A549 (cell line): ENCODE measurements at regions not wholly inside any gene's neighbourhood (a gene's known extent, or its start where the extent isn't known, plus 50 kb on each side); places are given as distances from the start of the nearest gene placed in this dataset.

Experiments
- CTCF ChIP-seq: fragments of >200 bp; sonication (Bioruptor Twin); formaldehyde crosslinking; IDR thresholded peaks from 3 replicates; pipeline ENCODE4 v1.5.1; 2016
- ESRRA ChIP-seq: fragments of 150-350 bp; IDR thresholded peaks from 2 replicates; pipeline ENCODE4 v1.6.1; 2014; ENCODE audit warnings: mild to moderate bottlenecking, low read length, borderline replicate concordance
- POLR2A ChIP-seq: IDR thresholded peaks from 2 replicates; pipeline ENCODE4 v1.6.1; 2012; ENCODE audit warnings: mild to moderate bottlenecking, low read length
- RARB ChIP-seq: fragments of 250-450 bp; sonication (Bioruptor Pico); IDR thresholded peaks from 2 replicates; pipeline ENCODE4 v1.8.0; 2021; ENCODE audit warnings: mild to moderate bottlenecking, moderate library complexity
- SREBF2 ChIP-seq: fragments of 450-650 bp; IDR thresholded peaks from 2 replicates; pipeline ENCODE4 v1.6.1; 2014; ENCODE audit warnings: mild to moderate bottlenecking, moderate library complexity
- TFCP2L1 ChIP-seq: fragments of 250-450 bp; sonication (Bioruptor Pico); IDR thresholded peaks from 2 replicates; pipeline ENCODE4 v1.5.0; 2021; ENCODE audit warnings: mild to moderate bottlenecking
- ZSCAN20 ChIP-seq: fragments of 250-450 bp; sonication (Bioruptor Pico); IDR thresholded peaks from 2 replicates; pipeline ENCODE4 v1.8.0; 2022; ENCODE audit warnings: mild to moderate bottlenecking, moderate library complexity
- TF ChIP-seq, protein P1 (sequence below): fragments of 200-600 bp; sonication (generic); IDR thresholded peaks from 2 replicates; pipeline ENCODE4 v1.6.1; 2016; ENCODE audit warnings: antibody characterized with exemption, mild to moderate bottlenecking, moderate library complexity

- TF ChIP-seq CTCF (no peak), TFCP2L1 (CRISPR knock-in tag) (no peak), ESRRA (no peak), POLR2A (no peak), RARB (CRISPR knock-in tag) (no peak), ZSCAN20 (CRISPR knock-in tag) (no peak), SREBF2 (no peak)
- TF ChIP-seq, protein P1, sequence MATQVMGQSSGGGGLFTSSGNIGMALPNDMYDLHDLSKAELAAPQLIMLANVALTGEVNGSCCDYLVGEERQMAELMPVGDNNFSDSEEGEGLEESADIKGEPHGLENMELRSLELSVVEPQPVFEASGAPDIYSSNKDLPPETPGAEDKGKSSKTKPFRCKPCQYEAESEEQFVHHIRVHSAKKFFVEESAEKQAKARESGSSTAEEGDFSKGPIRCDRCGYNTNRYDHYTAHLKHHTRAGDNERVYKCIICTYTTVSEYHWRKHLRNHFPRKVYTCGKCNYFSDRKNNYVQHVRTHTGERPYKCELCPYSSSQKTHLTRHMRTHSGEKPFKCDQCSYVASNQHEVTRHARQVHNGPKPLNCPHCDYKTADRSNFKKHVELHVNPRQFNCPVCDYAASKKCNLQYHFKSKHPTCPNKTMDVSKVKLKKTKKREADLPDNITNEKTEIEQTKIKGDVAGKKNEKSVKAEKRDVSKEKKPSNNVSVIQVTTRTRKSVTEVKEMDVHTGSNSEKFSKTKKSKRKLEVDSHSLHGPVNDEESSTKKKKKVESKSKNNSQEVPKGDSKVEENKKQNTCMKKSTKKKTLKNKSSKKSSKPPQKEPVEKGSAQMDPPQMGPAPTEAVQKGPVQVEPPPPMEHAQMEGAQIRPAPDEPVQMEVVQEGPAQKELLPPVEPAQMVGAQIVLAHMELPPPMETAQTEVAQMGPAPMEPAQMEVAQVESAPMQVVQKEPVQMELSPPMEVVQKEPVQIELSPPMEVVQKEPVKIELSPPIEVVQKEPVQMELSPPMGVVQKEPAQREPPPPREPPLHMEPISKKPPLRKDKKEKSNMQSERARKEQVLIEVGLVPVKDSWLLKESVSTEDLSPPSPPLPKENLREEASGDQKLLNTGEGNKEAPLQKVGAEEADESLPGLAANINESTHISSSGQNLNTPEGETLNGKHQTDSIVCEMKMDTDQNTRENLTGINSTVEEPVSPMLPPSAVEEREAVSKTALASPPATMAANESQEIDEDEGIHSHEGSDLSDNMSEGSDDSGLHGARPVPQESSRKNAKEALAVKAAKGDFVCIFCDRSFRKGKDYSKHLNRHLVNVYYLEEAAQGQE, result no peak
These were observed 57.3 kb upstream of the DLX4 start for GRCh38 chr17:49911719-49912118.
